Spinal cord (tissue), 9 donors: ENCODE measurements at regions not wholly inside any gene's neighbourhood (a gene's known extent, or its start where the extent isn't known, plus 50 kb on each side); places are given as distances from the start of the nearest gene placed in this dataset.
"Not testable (repeated sequence)": the region's sequence is repeated elsewhere in the genome, so short reads cannot be mapped to it uniquely, and the experiment has no call there.

Source experiments
- DNase-seq, 6 donors: peaks; one replicate each; pipeline versions ENCODE4 v3.0.0 to v3.0.0-alpha.2; 2013 to 2015; ENCODE audit warnings: low spot score in 6 of 6, low read depth in 4 of 6
- H3K27ac ChIP-seq: one replicate; pipeline ENCODE4 v1.5.1; 2013; ENCODE audit warnings: low read depth, low read length, control low read depth
- H3K27me3 ChIP-seq: one replicate; pipeline ENCODE4 v1.6.1; 2013; ENCODE audit warnings: low read length; ENCODE audit not compliant: control insufficient read depth, insufficient read depth
- H3K36me3 ChIP-seq: one replicate; pipeline ENCODE4 v1.6.1; 2013; ENCODE audit warnings: low read length; ENCODE audit not compliant: control insufficient read depth, insufficient read depth
- H3K4me1 ChIP-seq: one replicate; pipeline ENCODE4 v1.6.1; 2013; ENCODE audit warnings: low read length; ENCODE audit not compliant: control insufficient read depth, insufficient read depth
- H3K4me3 ChIP-seq: one replicate; pipeline ENCODE4 v1.5.1; 2013; ENCODE audit warnings: low read depth, low read length, control low read depth
- H3K9me3 ChIP-seq: one replicate; pipeline ENCODE4 v1.6.1; 2013; ENCODE audit warnings: low read length; ENCODE audit not compliant: control insufficient read depth, insufficient read depth
- WGBS: methylation state at CpG from one replicate; pipeline ENCODE4 v1.1.5; 2013; ENCODE audit warnings: missing lambda C conversion rate; ENCODE audit not compliant: insufficient coverage; 5-methylcytosine and 5-hydroxymethylcytosine counted together
- donor health status: healthy.

GRCh38 chr12:31906557-31907301 is 52.5 kb upstream of the RESF1 start:
- 78% methylated on average over 3 of the region's 4 CpGs for WGBS
- Histone ChIP-seq H3K4me3 (no peak overlapping the region), H3K4me1 (no peaks in the 10 kb centered on the region), H3K9me3 (no peaks in the 10 kb centered on the region), H3K27ac (no peak overlapping the region), H3K36me3 (no peaks in the 10 kb centered on the region), H3K27me3 (no peaks in the 10 kb centered on the region)
- no peak for DNase-seq

- Histone ChIP-seq H3K4me1 (no peaks in the 10 kb centered on the region), H3K4me3 (no peak overlapping the region), H3K27me3 (no peaks in the 10 kb centered on the region), H3K36me3 (no peaks in the 10 kb centered on the region), H3K9me3 (no peaks in the 10 kb centered on the region), H3K27ac (no peak overlapping the region)
- WGBS: no CpG with 5 or more reads among the region's 3 CpGs
- DNase-seq: no peak
Measured at GRCh38 chr12:31903025-31903424, 56.2 kb upstream of the RESF1 start.

- no peaks in the 10 kb centered on the region for H3K27me3 ChIP-seq
- WGBS: 96% methylated on average over 3 of the region's 4 CpGs
Measured at GRCh38 chr12:31900271-31900670, 58.9 kb upstream of the RESF1 start.

GRCh38 chr12:31899109-31899508 is 60.1 kb upstream of the RESF1 start:
- no peak for DNase-seq
- Histone ChIP-seq H3K27ac (no peak overlapping the region), H3K36me3 (no peaks in the 10 kb centered on the region), H3K4me1 (no peaks in the 10 kb centered on the region), H3K27me3 (no peaks in the 10 kb centered on the region), H3K4me3 (no peak overlapping the region), H3K9me3 (no peaks in the 10 kb centered on the region)
- 92% methylated on average over 2 of the region's 2 CpGs for WGBS

More at GRCh38 chr12:31900271-31900670, 58.9 kb upstream of the RESF1 start:
- no peaks in the 10 kb centered on the region for H3K9me3 ChIP-seq
- no peak overlapping the region for H3K4me3 ChIP-seq
- no peaks in the 10 kb centered on the region for H3K4me1 ChIP-seq
- DNase-seq: no peak
- H3K36me3 ChIP-seq: no peaks in the 10 kb centered on the region
- H3K27ac ChIP-seq: no peak overlapping the region

- whole genome bisulfite sequencing: 56% methylated on average over 3 of the region's 10 CpGs
- DNase-seq: no peak
- no peak overlapping the region for H3K4me3 ChIP-seq
- no peaks in the 10 kb centered on the region for H3K4me1 ChIP-seq
- H3K27me3 ChIP-seq: no peaks in the 10 kb centered on the region
- H3K36me3 ChIP-seq: no peaks in the 10 kb centered on the region
- H3K9me3 ChIP-seq: no peaks in the 10 kb centered on the region
- no peak overlapping the region for H3K27ac ChIP-seq
Measured at GRCh38 chr12:31897781-31898503, 61.3 kb upstream of the RESF1 start.

DNA sequence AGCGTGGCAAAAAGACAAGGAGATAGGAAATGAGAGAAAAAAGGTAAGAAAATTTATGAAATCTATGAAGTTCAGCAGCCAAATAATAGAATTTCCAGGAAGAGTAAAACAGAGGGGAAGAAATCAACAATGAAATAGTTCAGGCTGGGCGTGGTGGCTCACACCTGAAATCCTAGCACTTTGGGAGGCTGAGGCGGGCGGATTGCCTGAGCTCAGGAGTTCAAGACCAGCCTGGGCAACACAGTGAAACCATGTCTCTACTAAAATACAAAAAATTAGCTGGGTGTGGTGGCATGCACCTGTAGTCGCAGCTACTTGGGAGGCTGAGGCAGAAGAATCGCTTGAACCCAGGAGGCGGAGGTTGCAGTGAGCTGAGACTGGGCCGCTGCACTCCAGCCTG is 62.1 kb upstream of the RESF1 start:
- not testable (repeated sequence) for H3K27ac ChIP-seq, DNase-seq

DNA sequence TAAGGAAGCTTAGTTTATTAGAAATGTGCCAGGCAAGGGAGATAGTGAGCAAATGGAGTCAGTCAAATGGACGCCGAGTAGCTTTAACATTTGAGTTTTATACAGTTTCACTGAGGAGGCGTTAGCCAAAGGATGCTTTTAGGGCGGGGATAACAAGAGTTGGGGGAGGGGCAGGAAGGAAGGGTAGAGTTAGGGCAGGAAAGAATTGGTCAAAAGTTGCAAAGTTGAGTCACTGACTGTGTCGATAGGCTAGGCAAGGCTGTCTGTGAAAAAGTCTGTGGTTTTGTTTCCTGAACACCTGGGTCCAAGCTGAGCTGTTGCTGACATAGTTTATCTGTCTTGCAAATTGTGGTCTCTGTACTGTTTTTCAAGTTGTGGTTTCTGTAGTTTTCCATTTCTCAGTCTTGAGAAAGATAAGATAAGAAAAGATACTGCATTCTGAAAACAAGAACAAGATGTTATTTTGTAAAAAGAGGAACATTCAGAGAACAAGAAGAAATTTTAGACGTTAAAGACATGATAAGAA is 62.6 kb upstream of the RESF1 start:
- DNase-seq: no peak
- Histone ChIP-seq H3K4me1 (no peaks in the 10 kb centered on the region), H3K36me3 (no peaks in the 10 kb centered on the region), H3K27me3 (no peaks in the 10 kb centered on the region), H3K27ac (no peak overlapping the region), H3K4me3 (no peak overlapping the region), H3K9me3 (no peaks in the 10 kb centered on the region)
- 69% methylated on average over 6 of the region's 6 CpGs for WGBS

More for the DNA sequence above, 62.1 kb upstream of the RESF1 start:
- not testable (repeated sequence) for H3K4me1 ChIP-seq, H3K9me3 ChIP-seq, H3K4me3 ChIP-seq, H3K36me3 ChIP-seq, H3K27me3 ChIP-seq
- 78% methylated on average over 1 of the region's 8 CpGs for WGBS

GRCh38 chr12:31895449-31896150 is 63.6 kb upstream of the RESF1 start:
- H3K27me3 ChIP-seq: no peaks in the 10 kb centered on the region
- no peaks in the 10 kb centered on the region for H3K36me3 ChIP-seq
- H3K27ac ChIP-seq: no peak overlapping the region
- no peak overlapping the region for H3K4me3 ChIP-seq
- no peaks in the 10 kb centered on the region for H3K4me1 ChIP-seq
- 92% methylated on average over 5 of the region's 8 CpGs for WGBS
- no peak for DNase-seq
- H3K9me3 ChIP-seq: no peaks in the 10 kb centered on the region

GRCh38 chr12:31890295-31891285 is 68.6 kb upstream of the RESF1 start:
- Histone ChIP-seq H3K36me3 (no peaks in the 10 kb centered on the region), H3K9me3 (no peaks in the 10 kb centered on the region), H3K4me1 (no peaks in the 10 kb centered on the region), H3K27me3 (no peaks in the 10 kb centered on the region), H3K27ac (no peak overlapping the region), H3K4me3 (no peak overlapping the region)
- WGBS: 100% methylated on average over 6 of the region's 8 CpGs
- DNase-seq: no peak
